Activated naive CD8-positive, alpha-beta T cell treated with anti-CD3 and anti-CD28 coated beads, Interleukin-2, amount 10 ng/mL, durations not matched to agents 7 days and 5 days (primary cell): ENCODE measurements at regions not wholly inside any gene's neighbourhood (a gene's known extent, or its start where the extent isn't known, plus 50 kb on each side); places are given as distances from the start of the nearest gene placed in this dataset.

ENCODE experiments used
- ATAC-seq: fragments of 150-1000 bp; cut with Tn5 transposase; one replicate; pipeline ENCODE4 v1.10.0; 2021; ENCODE audit warnings: low read depth, moderate library complexity
- POLR2A ChIA-PET: fragments of 350-600 bp; sonication (Branson Sonifier 250); formaldehyde crosslinking; loops from one replicate; lab custom pipeline; 2021; ENCODE audit warnings: antibody characterized with exemption; lab: Charles Lee
- DNase-seq: peaks from one replicate; pipeline ENCODE4 v3.0.0; 2021
- H3K27ac Mint-ChIP-seq: one replicate; pipeline ENCODE4 v1.8.0; 2022; ENCODE audit warnings: mild to moderate bottlenecking, mixed read lengths
- H3K27me3 Mint-ChIP-seq: one replicate; pipeline ENCODE4 v1.8.0; 2022; ENCODE audit warnings: mild to moderate bottlenecking, moderate library complexity, mixed read lengths
- H3K36me3 Mint-ChIP-seq: one replicate; pipeline ENCODE4 v1.8.0; 2021; ENCODE audit warnings: mild to moderate bottlenecking, mixed read lengths
- H3K4me1 Mint-ChIP-seq: one replicate; pipeline ENCODE4 v1.8.0; 2021; ENCODE audit warnings: mixed read lengths
- H3K4me3 Mint-ChIP-seq: one replicate; pipeline ENCODE4 v1.8.0; 2022; ENCODE audit warnings: mild to moderate bottlenecking, moderate library complexity, mixed read lengths
- H3K9me3 Mint-ChIP-seq: one replicate; pipeline ENCODE4 v1.8.0; 2021; ENCODE audit warnings: mixed read lengths

GRCh38 chr1:106027871-106028270 lies 1028.6 kb upstream of the PRMT6 start:
- H3K27me3 Mint-ChIP-seq = no peaks in the 10 kb centered on the region
- no peak for DNase-seq
- no peak overlapping the region for H3K4me3 Mint-ChIP-seq
- H3K9me3 Mint-ChIP-seq = peaks cover 2% of the 10 kb centered on the region
- no peaks in the 10 kb centered on the region for H3K36me3 Mint-ChIP-seq
- POLR2A ChIA-PET = no interaction called here
- H3K27ac Mint-ChIP-seq = no peak overlapping the region
- H3K4me1 Mint-ChIP-seq = no peaks in the 10 kb centered on the region
- ATAC-seq = no peak

- Mint-ChIP-seq H3K27ac (no peak overlapping the region), H3K9me3 (peaks cover 2% of the 10 kb centered on the region), H3K4me1 (no peaks in the 10 kb centered on the region), H3K27me3 (no peaks in the 10 kb centered on the region), H3K4me3 (no peak overlapping the region), H3K36me3 (no peaks in the 10 kb centered on the region)
- ATAC-seq (no peak), DNase-seq (no peak)
- POLR2A ChIA-PET = no interaction called here
Measured at GRCh38 chr1:106037526-106037925, 1018.9 kb upstream of the PRMT6 start.

GRCh38 chr1:106038260-106038659 lies 1018.2 kb upstream of the PRMT6 start:
- H3K36me3 Mint-ChIP-seq = no peaks in the 10 kb centered on the region
- DNase-seq = no peak
- no peaks in the 10 kb centered on the region for H3K4me1 Mint-ChIP-seq
- H3K27me3 Mint-ChIP-seq = no peaks in the 10 kb centered on the region
- POLR2A ChIA-PET = no interaction called here
- H3K4me3 Mint-ChIP-seq = no peak overlapping the region
- H3K9me3 Mint-ChIP-seq = peaks cover 2% of the 10 kb centered on the region
- no peak for ATAC-seq
- no peak overlapping the region for H3K27ac Mint-ChIP-seq

- POLR2A ChIA-PET = no interaction called here
- DNase-seq (no peak), ATAC-seq (no peak)
- Mint-ChIP-seq H3K4me1 (no peaks in the 10 kb centered on the region), H3K27ac (no peak overlapping the region), H3K27me3 (no peaks in the 10 kb centered on the region), H3K4me3 (no peak overlapping the region), H3K36me3 (no peaks in the 10 kb centered on the region), H3K9me3 (peaks cover 6% of the 10 kb centered on the region)
Measured at GRCh38 chr1:106043971-106044370, 1012.5 kb upstream of the PRMT6 start.

GRCh38 chr1:106047210-106047609 lies 1009.3 kb upstream of the PRMT6 start:
- no peak overlapping the region for H3K27ac Mint-ChIP-seq
- no peaks in the 10 kb centered on the region for H3K36me3 Mint-ChIP-seq
- H3K4me3 Mint-ChIP-seq = no peak overlapping the region
- ATAC-seq (no peak), DNase-seq (no peak)
- H3K4me1 Mint-ChIP-seq = no peaks in the 10 kb centered on the region
- H3K27me3 Mint-ChIP-seq = no peaks in the 10 kb centered on the region
- H3K9me3 Mint-ChIP-seq = peaks cover 11% of the 10 kb centered on the region
- POLR2A ChIA-PET = no interaction called here

- Mint-ChIP-seq H3K9me3 (peaks cover 14% of the 10 kb centered on the region), H3K4me1 (no peaks in the 10 kb centered on the region), H3K27ac (no peak overlapping the region), H3K36me3 (no peaks in the 10 kb centered on the region), H3K4me3 (no peak overlapping the region), H3K27me3 (no peaks in the 10 kb centered on the region)
- ATAC-seq = no peak
- POLR2A ChIA-PET = no interaction called here
- no peak for DNase-seq
Measured at GRCh38 chr1:106049595-106049994, 1006.9 kb upstream of the PRMT6 start.

- Mint-ChIP-seq H3K4me3 (no peak overlapping the region), H3K27ac (no peak overlapping the region), H3K4me1 (no peaks in the 10 kb centered on the region), H3K36me3 (no peaks in the 10 kb centered on the region), H3K9me3 (peaks cover 7% of the 10 kb centered on the region), H3K27me3 (no peaks in the 10 kb centered on the region)
- DNase-seq = no peak
- no peak for ATAC-seq
- POLR2A ChIA-PET = no interaction called here
Measured at GRCh38 chr1:106055855-106056254, 1000.6 kb upstream of the PRMT6 start.

- no peaks in the 10 kb centered on the region for H3K36me3 Mint-ChIP-seq
- H3K4me1 Mint-ChIP-seq = no peaks in the 10 kb centered on the region
- POLR2A ChIA-PET = no interaction called here
- DNase-seq = no peak
- no peak overlapping the region for H3K4me3 Mint-ChIP-seq
- peaks cover 5% of the 10 kb centered on the region for H3K9me3 Mint-ChIP-seq
- H3K27me3 Mint-ChIP-seq = no peaks in the 10 kb centered on the region
- no peak overlapping the region for H3K27ac Mint-ChIP-seq
- no peak for ATAC-seq
Measured at GRCh38 chr1:106061586-106062495, 994.6 kb upstream of the PRMT6 start.

GRCh38 chr1:106063510-106063909 lies 993.0 kb upstream of the PRMT6 start:
- Mint-ChIP-seq H3K36me3 (no peaks in the 10 kb centered on the region), H3K4me1 (no peaks in the 10 kb centered on the region), H3K9me3 (peaks cover 5% of the 10 kb centered on the region), H3K27me3 (no peaks in the 10 kb centered on the region), H3K4me3 (no peak overlapping the region), H3K27ac (no peak overlapping the region)
- no peak for DNase-seq
- ATAC-seq = no peak
- POLR2A ChIA-PET = no interaction called here

GRCh38 chr1:106072909-106073600 lies 983.4 kb upstream of the PRMT6 start:
- Mint-ChIP-seq H3K36me3 (no peaks in the 10 kb centered on the region), H3K9me3 (no peaks in the 10 kb centered on the region), H3K4me3 (no peak overlapping the region), H3K27me3 (no peaks in the 10 kb centered on the region), H3K4me1 (no peaks in the 10 kb centered on the region), H3K27ac (no peak overlapping the region)
- no peak for ATAC-seq
- DNase-seq = no peak
- POLR2A ChIA-PET = no interaction called here

GRCh38 chr1:106080608-106081325 lies 975.7 kb upstream of the PRMT6 start:
- no peak overlapping the region for H3K27ac Mint-ChIP-seq
- DNase-seq = no peak
- no peaks in the 10 kb centered on the region for H3K4me1 Mint-ChIP-seq
- POLR2A ChIA-PET = no interaction called here
- H3K36me3 Mint-ChIP-seq = no peaks in the 10 kb centered on the region
- no peak for ATAC-seq
- no peaks in the 10 kb centered on the region for H3K27me3 Mint-ChIP-seq
- H3K4me3 Mint-ChIP-seq = no peak overlapping the region
- no peaks in the 10 kb centered on the region for H3K9me3 Mint-ChIP-seq

GRCh38 chr1:106111044-106111443 lies 945.4 kb upstream of the PRMT6 start:
- POLR2A ChIA-PET = no interaction called here
- H3K27me3 Mint-ChIP-seq = no peaks in the 10 kb centered on the region
- DNase-seq = no peak
- no peak overlapping the region for H3K27ac Mint-ChIP-seq
- no peaks in the 10 kb centered on the region for H3K9me3 Mint-ChIP-seq
- no peaks in the 10 kb centered on the region for H3K36me3 Mint-ChIP-seq
- H3K4me3 Mint-ChIP-seq = no peak overlapping the region
- ATAC-seq = no peak
- no peaks in the 10 kb centered on the region for H3K4me1 Mint-ChIP-seq

- Mint-ChIP-seq H3K9me3 (no peaks in the 10 kb centered on the region), H3K4me3 (no peak overlapping the region), H3K27me3 (no peaks in the 10 kb centered on the region), H3K36me3 (no peaks in the 10 kb centered on the region), H3K4me1 (no peaks in the 10 kb centered on the region), H3K27ac (no peak overlapping the region)
- ATAC-seq = no peak
- DNase-seq = no peak
- POLR2A ChIA-PET = no interaction called here
Measured at GRCh38 chr1:106113851-106114250, 942.6 kb upstream of the PRMT6 start.
